Inflammatory macrophage (primary cell): ENCODE measurements at regions not wholly inside any gene's neighbourhood (a gene's known extent, or its start where the extent isn't known, plus 50 kb on each side); places are given as distances from the start of the nearest gene placed in this dataset.

ENCODE experiments used
- DNase-seq, 2 donors: peaks; one replicate each; pipeline ENCODE4 v3.0.0-alpha.2; 2020 to 2022

DNA sequence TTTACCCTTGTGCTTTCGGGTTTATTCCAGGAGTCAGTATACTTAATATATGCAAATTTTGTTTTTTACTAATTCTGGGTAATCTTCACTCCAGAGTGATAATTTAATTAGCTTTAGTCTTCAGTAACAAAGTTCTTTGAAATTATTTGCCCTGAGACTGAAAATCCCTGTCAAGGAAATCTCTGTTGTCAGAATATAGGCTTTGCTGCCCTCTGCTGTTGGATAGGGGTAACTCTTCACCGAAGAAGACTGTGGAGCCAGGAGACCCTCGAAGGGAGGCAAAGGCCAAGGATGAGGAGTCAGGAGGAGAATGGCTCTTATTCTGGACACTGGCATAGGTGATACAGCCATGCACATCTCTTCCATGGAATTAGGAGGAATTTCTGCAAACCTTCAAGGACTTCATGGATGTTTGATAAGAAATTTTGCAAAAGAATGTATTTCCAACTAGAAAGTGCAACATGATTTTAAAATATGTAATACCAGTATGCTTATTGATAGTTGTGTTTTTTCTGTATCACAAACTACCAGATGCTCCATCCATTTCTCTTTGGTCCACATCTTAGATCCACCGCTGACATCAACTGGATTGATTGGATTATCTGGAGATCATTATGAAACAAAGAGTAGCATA lies 182.3 kb downstream of the RDH14 start:
- peak; percentile 9 to 21 for DNase-seq

DNA sequence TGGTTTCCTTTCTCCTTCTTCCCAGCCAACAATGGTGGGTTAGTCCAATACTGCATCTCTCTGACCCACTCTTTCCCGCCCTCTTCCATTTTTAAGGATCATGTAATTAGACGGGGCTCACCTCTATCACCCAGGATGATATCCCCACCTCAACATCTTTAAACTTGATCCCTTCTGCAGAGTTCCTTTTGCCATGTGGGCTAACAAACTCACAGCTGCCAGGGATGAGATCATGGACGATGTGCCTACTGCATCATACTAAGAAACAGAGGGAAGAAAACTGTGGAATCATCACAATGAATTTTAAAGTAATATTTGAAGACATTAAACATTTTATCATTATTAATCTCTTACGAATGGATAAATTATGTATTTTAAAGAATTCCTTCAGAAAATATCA lies 183.5 kb downstream of the RDH14 start:
- no peak for DNase-seq

DNA sequence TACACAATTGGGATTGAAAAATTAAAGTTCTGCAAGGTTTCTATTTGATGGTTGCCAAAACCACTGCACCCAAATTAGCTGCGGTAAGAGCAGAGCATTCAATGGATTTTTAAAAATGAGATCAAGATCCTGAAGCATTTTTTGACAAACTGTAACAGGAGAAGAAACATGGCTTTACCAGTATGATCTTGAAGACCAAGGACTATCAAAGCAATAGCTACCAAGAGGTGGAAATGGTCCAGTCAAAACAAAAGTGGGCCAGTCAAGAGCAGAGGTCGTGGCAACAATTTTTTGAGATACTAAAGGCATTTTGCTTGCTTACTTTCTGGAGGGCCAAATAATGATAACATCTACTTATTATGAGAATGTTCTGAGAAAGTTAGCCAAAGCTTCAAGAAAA lies 186.8 kb downstream of the RDH14 start:
- no peak for DNase-seq

DNA sequence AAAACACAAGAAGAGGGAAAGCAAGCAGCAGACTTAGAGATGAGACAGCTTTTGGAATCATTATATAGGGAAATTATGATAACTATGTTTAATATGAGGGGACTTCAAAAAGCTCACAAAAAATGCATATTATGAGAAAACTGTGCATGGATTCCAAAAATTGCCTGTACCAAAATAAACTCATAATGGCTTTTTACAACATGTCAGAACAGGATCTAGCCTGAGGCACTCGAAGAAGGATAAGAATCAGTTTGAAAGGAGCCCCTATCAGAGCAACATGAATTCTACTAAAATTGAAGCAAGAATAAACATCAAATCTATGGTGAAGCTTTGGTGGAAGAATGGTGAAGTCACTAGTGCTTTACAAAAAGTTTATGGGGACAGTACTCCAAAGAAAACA lies 187.4 kb downstream of the RDH14 start:
- no peak for DNase-seq

DNA sequence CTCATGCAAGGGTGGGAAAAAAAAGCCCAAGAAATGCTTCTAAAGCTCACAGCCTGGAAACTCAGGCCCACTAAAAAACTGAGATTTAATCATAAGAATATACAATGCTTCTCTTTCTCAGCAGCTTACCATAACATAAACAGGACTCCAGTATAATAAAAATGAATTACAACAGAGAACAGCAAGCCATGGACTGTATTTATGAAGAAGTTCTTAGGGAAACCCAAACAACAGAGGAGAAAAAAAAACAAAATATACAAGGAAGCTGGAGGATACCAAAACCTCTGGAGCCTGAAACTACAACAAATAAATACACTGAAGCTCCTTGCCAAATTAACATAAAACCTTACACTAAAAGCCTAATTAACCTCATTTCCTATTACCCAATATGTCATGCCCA lies 187.8 kb downstream of the RDH14 start:
- no peak for DNase-seq

DNA sequence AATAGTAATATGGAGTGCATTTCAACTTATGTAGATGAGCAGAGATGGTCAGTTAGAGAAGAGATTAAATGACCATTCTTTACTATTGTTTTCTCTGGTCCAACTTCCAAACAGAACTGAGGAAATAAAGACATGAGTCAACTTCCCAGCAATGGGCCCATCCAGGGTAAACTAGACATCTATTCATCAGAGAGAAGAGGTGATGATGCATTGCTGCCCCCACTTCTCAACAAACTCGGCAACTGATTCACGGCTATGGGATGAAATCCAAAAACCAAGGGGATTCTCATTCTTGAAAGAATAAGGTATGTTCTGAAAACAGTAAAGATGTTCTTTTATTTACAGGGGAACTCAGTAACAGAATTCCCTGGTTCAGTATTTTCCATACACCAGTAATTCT lies 190.7 kb downstream of the RDH14 start:
- no peak for DNase-seq

DNA sequence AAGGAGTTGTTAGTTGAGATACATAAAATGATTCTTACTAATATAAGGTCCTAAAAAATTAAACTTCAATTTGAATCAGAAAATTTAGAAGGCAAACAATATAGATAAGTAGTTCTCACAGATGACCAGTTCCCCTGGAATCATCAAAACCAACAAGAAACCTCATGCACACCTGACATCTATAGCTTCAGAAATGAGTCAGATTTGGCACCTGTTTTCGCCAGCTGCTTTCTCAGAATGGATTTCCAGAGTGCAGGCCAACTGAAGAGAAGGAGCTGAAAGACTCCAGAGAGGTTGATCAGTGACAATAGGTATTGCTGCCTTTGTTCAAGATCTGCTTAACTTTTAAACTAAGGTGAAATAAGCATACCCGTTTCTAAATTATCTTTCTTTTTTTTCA lies 192.4 kb downstream of the RDH14 start:
- no peak for DNase-seq

DNA sequence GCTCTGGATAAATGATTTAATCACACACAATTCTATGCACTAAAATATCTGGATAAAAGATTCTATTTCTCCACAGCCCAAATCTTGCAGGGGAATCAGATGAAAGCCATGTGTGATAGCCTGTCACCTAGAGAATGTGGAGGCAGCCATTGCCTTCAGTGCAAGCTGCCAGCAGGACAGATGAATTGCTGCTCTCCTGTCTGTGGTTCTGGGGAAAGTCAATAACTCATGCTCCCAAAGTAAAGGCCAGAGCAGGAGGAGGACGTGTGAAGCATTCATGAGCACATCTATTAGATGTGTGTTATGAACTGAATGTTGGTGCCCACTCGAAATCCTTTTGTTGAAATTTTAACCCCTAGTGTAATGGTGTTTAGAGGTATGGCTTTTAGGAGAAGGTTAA lies 195.1 kb downstream of the RDH14 start:
- DNase-seq: no peak

DNA sequence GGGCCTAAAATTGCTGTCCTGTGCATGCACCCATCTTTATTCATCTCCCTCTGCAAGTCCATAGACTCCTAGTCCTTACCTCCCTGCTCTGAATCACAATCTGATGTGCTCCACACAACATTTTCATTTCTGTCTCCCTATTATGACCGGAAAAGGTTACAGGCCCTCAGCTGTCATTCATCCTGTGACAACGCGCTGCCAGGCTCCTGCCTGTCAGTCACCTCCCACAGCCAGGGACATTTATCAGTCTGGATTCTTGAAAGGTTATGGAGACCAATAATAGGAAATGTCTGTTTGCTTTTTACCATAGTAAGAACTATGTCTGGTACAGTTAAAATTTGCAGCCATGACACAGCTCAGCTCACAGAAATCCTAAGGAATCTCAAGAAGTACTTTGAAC lies 197.1 kb downstream of the RDH14 start:
- no peak for DNase-seq

DNA sequence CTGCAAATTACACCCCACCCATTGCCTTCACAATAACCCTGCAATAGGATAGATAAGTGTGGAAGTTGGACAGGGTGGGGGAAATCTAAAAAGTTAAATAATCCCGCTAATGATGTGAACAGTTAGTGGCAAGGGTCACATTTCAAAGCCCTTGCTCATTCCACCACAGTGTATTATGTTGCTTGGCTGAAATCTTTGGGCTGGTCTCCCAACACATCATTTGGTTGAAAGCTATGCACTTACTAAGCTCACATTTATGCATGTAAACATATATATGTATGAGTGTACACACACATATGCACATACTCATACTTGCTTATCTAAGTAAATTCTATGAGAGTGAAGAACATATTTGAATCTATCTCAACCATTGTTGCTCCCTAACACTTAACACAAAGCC lies 197.8 kb downstream of the RDH14 start:
- DNase-seq: no peak

DNA sequence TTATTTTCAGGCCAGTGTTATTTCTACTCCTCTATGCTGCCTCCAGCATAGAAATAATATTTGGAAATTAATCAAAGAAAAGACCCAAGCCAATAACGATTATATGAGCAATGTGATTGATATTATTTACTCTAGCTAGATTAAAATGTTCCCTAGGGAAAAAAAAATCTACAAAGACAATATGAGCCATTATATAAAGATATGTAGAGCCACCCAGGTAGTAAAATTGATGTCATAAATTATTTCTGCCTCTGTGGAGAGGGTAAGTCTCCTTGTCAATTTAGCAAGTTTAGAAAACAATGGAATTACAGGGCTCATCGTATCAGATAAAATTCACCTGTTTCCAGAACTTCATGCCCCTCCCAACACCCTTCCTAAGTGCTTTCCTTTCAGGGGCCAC lies 202.9 kb downstream of the RDH14 start:
- DNase-seq: no peak

DNA sequence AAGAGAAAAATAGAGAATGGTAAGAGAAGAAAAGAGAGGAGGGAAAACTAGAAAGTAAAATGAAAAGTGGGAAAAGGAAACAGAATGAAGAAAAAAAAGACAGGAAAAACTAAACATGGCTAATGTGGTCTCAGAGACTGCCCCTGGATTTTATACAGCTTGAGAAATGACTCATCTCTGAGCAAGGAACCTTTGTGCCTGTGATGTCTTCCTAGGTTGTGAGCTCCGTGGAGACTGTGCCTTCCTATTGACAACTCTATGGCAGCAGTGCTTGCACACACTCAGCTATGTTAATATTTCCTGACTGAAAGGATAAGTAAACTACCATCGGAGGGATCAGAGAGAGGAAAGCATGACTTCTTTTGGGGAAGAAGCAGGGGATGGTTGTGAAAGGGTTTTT lies 203.8 kb downstream of the RDH14 start:
- no peak for DNase-seq

DNA sequence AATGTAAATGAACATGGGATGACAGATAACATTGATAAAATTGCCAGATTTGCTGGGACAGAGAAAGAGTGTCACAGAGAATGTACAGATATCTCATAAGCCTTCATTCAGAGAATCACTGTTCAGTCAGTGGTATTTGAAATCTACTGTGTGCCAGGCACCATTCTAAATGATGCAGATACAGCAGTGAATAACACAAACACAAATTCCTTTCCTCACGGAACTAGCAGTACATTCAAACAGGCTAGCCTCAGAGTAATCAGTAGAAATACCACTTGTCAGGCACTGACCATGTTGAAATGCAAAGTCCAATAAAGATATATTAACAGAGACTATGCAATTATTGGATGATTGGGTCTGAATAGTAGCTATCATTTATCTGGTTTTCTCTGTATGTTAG lies 211.0 kb downstream of the RDH14 start:
- DNase-seq: no peak

DNA sequence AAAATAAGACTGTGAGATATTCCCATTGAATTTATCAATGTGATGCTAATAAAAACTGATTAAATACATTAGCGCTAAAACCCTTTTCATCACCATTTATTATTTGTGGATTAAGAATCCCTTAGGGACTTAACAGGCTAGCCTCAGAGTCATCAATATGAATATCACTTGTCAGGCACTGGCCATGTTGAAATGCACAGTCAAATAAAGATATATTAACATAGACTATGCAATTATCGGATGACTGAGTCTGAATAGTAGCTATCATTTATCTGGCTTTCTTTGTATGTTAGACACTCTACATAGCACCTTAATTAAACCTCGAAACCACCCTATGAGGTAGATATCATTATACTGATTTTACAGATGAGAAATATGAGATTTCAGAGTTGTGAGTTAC lies 213.6 kb downstream of the RDH14 start:
- no peak for DNase-seq

DNA sequence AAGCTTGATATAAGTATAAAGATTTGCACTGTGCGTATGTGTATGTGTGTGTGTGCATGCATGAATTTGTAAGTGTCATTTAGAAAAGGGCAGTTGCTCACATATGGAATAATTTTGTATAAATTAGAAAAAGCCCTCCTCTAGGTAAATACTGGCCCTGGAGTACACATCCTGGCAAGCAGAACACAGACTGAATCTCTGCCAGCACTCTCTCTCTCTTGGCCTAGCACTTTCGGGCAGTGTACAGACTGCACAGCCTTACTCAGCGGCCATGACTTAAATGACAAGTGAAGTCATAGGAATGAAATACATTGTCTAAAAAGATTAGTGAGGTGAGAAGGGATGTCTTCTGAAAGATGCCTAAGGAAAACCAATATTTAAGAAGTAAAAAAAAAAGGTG lies 214.1 kb downstream of the RDH14 start:
- no peak for DNase-seq

DNA sequence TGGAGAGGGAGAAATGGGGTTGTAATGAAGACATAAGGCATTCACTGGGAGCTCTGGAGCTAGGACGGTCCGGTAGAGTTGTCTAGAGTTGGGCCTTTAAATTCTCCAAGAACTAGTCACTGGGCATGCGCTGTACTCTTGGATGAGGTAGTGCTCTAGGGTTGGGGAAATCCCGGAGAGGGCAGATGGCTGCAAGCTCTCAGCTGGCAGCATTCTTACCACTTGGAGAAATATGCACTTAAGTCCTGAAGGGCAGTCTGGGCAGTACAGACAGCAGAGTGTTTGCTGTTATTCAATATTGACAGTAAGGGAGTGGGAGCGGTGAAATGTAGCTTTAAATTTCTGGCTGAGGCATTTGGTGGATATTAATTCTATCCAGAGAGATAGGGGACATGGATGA lies 214.6 kb downstream of the RDH14 start:
- DNase-seq: no peak

DNA sequence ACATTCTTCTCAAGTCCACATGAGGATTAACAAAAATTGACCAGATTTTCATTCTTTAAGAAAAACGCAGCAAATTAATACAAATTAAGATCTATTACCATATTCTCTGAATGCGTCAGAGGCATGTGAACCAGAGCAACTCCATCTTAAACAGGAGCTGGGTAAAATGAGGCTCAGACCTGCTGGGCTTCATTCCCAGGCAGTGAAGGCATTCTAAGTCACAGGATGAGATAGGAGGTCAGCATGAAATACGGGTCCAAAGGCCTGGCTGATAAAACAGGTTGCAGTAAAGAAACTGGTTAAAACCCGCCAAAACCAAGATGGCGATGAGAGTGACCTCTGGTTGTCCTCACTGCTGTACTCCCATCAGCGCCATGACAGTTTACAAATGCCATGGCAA lies 217.6 kb downstream of the RDH14 start:
- DNase-seq: no peak

DNA sequence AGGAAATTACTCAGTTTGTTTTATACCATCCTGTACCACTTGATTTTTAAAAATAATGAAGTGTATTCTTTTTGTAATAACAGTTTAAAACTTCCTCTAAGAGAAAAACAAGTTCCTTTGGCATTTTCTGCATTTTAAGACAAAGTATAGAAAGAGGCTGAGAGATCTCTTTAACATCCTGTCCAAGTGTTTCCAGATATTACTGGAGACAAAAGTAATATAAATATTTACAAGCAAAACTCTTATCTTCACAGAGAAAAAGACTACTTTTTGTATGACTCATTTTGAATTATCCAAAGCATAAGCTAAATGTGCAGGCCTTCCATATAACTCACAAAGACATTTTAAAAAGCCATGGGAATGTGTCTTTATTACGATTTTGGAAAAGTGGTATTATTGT lies 221.1 kb downstream of the RDH14 start:
- no peak for DNase-seq

DNA sequence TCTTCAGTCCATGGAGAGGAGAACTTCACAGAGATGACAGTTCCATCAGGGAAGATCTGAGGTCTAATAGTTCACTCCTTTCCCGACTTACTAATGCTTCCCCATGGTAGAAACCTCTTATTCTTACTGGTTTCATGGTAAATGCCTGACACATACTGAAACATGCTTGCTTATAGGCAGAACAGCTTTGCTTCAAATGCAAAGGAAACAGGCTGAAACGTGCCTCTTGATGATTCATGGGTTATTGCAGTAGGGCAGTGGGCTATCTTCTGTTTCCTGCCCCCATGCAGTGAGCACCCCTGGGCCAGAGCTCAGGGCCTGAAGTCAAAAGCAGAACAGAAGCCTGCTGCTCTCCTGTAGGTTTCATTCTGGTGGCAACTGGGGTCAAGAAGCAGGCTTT lies 223.5 kb downstream of the RDH14 start:
- no peak for DNase-seq

DNA sequence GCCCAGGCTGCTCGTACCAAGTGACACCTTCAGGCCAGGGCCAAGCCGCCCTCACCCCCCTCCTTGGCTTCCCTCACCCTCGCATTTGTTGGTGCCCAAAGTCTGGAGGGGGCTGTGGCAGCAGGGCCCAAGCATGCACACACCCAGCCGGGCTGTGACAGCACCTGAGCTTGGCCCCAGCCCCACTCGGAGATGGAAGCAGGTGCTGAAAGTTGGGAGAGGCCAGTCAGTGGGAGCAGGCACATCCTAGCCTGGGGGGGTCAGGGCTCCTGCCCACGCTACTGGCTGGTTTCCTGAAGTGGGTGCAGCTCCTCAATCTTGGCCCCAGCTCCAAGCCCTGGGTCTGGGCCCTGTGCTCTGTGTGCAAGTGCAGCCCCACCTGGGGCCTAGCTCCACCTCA lies 228.0 kb downstream of the RDH14 start:
- no peak for DNase-seq

DNA sequence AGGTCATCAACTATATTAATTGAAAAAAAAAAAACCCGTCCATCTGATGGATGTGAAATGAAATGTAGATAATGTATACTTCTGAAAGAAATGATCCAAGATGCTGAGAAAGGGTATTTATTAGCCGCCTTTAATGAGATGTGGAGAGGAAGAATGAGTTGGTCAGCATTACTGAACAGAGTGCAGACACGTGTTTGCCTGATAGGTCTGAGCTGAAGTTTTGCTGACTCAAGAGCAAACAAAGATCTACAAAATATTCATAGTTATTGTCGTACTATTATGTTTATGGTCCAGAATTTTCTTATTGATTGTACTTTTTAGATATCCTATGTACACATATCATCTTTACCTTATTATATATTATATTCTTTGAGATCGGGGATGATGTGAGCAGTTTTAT lies 235.3 kb downstream of the RDH14 start:
- DNase-seq: no peak

DNA sequence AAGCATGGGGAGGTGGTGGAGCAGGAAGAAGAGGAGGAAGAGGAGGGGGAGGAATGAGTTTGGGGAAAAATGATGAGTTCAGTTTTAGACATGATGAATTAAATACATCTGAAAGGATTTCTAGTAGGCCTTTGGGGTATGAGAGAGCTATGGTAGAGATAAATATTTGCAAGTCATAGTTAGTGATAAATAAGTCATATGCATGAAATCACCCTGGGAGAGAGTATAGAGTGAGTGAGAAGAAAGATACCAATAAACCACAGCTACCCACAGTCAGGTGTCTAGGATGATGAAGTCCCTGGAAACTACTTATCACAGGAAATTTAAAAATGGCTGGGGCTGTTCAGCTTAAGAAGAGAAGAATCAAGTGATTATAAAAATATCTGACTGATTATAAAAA lies 240.5 kb downstream of the RDH14 start:
- DNase-seq: no peak

DNA sequence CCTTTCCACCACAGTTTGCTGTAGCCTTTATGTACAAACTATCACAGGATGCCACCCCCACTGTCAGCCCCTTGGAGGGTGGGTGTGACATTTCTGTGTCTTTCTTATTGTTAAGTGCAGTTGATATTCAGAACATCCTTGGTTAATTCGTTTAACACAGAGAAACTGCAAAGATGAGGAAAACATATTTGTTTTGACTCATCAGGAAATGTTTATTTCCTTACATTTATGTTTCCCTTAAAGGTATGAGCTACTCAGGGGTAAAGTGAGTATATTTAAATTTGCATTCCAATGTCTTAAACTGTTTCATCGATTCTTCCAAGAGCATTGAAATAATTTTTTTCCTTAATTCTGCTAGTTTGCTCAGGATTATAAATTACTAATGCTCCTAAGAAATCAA lies 243.4 kb downstream of the RDH14 start:
- no peak for DNase-seq

DNA sequence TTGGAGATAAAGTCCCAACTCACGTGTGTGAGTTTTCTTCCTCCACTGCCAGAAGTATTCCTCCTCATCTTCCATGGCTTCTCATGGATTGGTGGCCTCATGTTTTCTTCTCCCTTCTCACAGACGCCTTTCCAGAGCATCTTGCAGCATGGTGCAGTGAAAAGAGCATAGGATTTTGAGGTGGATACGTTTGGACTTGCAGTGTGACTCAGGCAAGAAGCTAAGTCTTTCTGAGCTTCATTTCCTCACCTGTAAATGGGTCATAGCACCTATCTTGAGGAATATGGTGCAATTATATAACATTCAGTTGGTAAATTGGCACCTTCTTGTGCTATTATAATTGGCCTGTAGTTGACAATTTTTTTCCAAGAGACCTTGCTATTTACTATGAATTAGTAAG lies 247.6 kb downstream of the RDH14 start:
- DNase-seq: no peak

DNA sequence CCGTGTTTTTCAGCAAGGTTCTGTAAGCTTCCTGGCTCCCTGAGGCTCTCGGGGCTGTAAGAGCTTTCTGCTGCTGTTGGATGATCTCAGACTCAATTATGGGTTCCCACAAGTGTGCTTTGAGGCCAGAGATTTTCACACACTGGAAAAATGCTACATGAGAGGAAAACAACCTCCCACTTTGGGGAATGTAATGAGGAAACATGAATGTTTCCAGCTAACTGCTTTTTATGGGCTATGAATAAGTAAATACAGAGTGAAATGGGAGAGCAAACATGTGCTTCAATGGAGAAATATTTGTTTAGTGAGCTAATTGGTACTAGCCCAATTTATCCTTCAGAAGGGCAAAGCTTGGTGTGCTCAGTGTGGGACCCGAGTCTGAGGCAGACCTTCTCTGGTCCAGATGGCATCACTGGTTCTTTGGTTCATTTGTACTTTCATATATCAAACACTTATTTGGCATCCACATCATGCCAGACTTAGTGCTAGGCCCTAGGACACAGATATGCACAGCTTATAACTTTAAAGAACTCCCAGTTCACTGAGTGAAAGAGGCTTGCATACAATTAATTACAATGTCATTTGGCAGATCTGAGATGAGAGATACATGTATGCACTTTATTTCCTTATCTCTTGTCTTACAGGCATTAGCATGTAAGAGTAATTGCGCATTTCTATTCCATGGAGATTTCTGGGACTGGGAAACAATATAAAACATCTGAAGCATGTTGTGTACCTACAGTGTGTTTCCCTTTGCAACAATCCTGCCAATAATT lies 248.8 kb downstream of the RDH14 start:
- no peak for DNase-seq
